SU-DHL-6 (cell line): ENCODE measurements at regions not wholly inside any gene's neighbourhood (a gene's known extent, or its start where the extent isn't known, plus 50 kb on each side); places are given as distances from the start of the nearest gene placed in this dataset.
"Not testable (repeated sequence)": the region's sequence is repeated elsewhere in the genome, so short reads cannot be mapped to it uniquely, and the experiment has no call there.

Source experiments
- H2AFZ ChIP-seq: fragments of 200-600 bp; sonication (generic); 2 replicates; pipeline ENCODE4 v1.6.1; 2014; ENCODE audit warnings: low read depth, mild to moderate bottlenecking, moderate library complexity, mixed read lengths, antibody characterized with exemption, low read length; ENCODE audit not compliant: severe bottlenecking
- H3F3A ChIP-seq: fragments of 200-600 bp; shearing (Covaris generic); 2 replicates; pipeline ENCODE4 v1.6.0; 2016; ENCODE audit warnings: antibody characterized with exemption, mild to moderate bottlenecking; ENCODE audit not compliant: insufficient read depth
- H3K27ac ChIP-seq: fragments of 200-600 bp; sonication (generic); 2 replicates; pipeline ENCODE4 v1.5.1; 2016; ENCODE audit warnings: low read depth, mild to moderate bottlenecking, low read length, moderate library complexity, mixed read lengths
- H3K27me3 ChIP-seq: fragments of 200-600 bp; sonication (generic), shearing (Covaris generic); 2 replicates; pipeline ENCODE4 v1.6.0; 2014; ENCODE audit warnings: mild to moderate bottlenecking, low read length
- H3K36me3 ChIP-seq: fragments of 200-600 bp; sonication (generic); 2 replicates; pipeline ENCODE4 v1.6.1; 2014; ENCODE audit warnings: mild to moderate bottlenecking, low read length, mixed read lengths
- H3K4me2 ChIP-seq: fragments of 300-600, 200-600 bp; shearing (Covaris generic), sonication (generic); 2 replicates; pipeline ENCODE4 v1.6.0; 2014; ENCODE audit warnings: low read length, low read depth, mild to moderate bottlenecking; ENCODE audit not compliant: poor library complexity, severe bottlenecking
- H3K4me3 ChIP-seq: fragments of 200-600 bp; sonication (generic); 2 replicates; pipeline ENCODE4 v1.5.1; 2014; ENCODE audit warnings: antibody characterized with exemption, low read length, mild to moderate bottlenecking, mixed read lengths; ENCODE audit not compliant: insufficient read depth, poor library complexity, severe bottlenecking
- H3K79me2 ChIP-seq: fragments of 200-600 bp; sonication (generic); 2 replicates; pipeline ENCODE4 v1.6.1; 2014; ENCODE audit warnings: mild to moderate bottlenecking, low read length, moderate library complexity; ENCODE audit not compliant: insufficient read depth
- H3K9ac ChIP-seq: fragments of 200-600 bp; sonication (generic); 2 replicates; pipeline ENCODE4 v1.7.0; 2014; ENCODE audit warnings: mild to moderate bottlenecking, low read length
- H3K9me2 ChIP-seq: fragments of 200-600 bp; sonication (generic); replicated peaks from 2 replicates; pipeline ENCODE4 v1.6.1; 2014; ENCODE audit warnings: low read length; ENCODE audit not compliant: insufficient read depth
- H3K9me3 ChIP-seq: fragments of 200-600 bp; sonication (generic); 2 replicates; pipeline ENCODE4 v1.6.1; 2014; ENCODE audit warnings: low read length, mixed read lengths; ENCODE audit not compliant: insufficient read depth
- H4K20me1 ChIP-seq: fragments of 200-600 bp; sonication (generic); 2 replicates; pipeline ENCODE4 v1.6.1; 2014; ENCODE audit warnings: low read depth, mild to moderate bottlenecking, antibody characterized with exemption, low read length, moderate library complexity, mixed read lengths
- CTCF ChIP-seq: fragments of 200-600 bp; sonication (generic); IDR thresholded peaks from one replicate; pipeline ENCODE4 v1.5.1; 2017; ENCODE audit warnings: antibody characterized with exemption, mild to moderate bottlenecking, low read length, moderate library complexity; ENCODE audit not compliant: insufficient read depth, poor library complexity, severe bottlenecking
- EZH2phosphoT487 ChIP-seq: fragments of 200-600 bp; sonication (generic), shearing (Covaris generic); conservative IDR thresholded peaks from 2 replicates; pipeline ENCODE4 v1.6.1; 2018; ENCODE audit warnings: mild to moderate bottlenecking, antibody characterized with exemption, low read length, moderate library complexity, mixed read lengths

GRCh38 chr4:181896614-181897013 is 346.6 kb upstream of the TENM3 start:
- Histone ChIP-seq H3K27ac (no peak overlapping the region), H3K36me3 (no peaks in the 10 kb centered on the region), H3K9me3 (no peaks in the 10 kb centered on the region), H3K4me3 (no peak overlapping the region), H3K79me2 (no peaks in the 10 kb centered on the region), H4K20me1 (no peaks in the 10 kb centered on the region), H2AFZ (no peak overlapping the region), H3K4me2 (no peak overlapping the region), H3K9ac (no peak overlapping the region), H3K27me3 (no peaks in the 10 kb centered on the region), H3K9me2 (no peaks in the 10 kb centered on the region), H3F3A (no peaks in the 10 kb centered on the region)
- TF ChIP-seq EZH2phosphoT487, result no peak
- TF ChIP-seq CTCF, result no peak

DNA sequence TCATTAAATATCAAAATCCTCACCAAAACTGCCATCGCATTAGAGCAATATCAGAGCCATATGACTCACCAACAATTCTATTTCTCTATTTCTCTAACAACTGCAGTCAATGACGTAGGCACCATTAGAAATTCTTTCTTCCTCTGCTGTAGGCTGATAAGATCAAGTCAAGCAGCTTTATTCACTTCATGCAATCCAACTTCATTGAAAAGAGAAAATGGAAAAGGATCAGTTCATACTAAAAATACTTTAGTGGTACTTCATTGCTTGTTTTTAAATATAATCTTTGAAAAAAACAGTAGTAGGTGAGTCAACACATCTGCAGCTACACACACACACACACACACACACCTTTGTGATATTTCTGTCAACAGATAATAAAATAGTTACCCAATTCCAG is 345.3 kb upstream of the TENM3 start:
- no peak overlapping the region for H3K9ac ChIP-seq
- no peaks in the 10 kb centered on the region for H4K20me1 ChIP-seq
- no peaks in the 10 kb centered on the region for H3K27me3 ChIP-seq
- no peak overlapping the region for H2AFZ ChIP-seq
- H3K27ac ChIP-seq, result no peak overlapping the region
- no peaks in the 10 kb centered on the region for H3F3A ChIP-seq
- H3K9me3 ChIP-seq, result no peaks in the 10 kb centered on the region
- H3K4me3 ChIP-seq, result no peak overlapping the region
- H3K79me2 ChIP-seq, result no peaks in the 10 kb centered on the region
- H3K36me3 ChIP-seq, result no peaks in the 10 kb centered on the region
- no peaks in the 10 kb centered on the region for H3K9me2 ChIP-seq
- H3K4me2 ChIP-seq, result no peak overlapping the region
- TF ChIP-seq CTCF (no peak), EZH2phosphoT487 (no peak)

DNA sequence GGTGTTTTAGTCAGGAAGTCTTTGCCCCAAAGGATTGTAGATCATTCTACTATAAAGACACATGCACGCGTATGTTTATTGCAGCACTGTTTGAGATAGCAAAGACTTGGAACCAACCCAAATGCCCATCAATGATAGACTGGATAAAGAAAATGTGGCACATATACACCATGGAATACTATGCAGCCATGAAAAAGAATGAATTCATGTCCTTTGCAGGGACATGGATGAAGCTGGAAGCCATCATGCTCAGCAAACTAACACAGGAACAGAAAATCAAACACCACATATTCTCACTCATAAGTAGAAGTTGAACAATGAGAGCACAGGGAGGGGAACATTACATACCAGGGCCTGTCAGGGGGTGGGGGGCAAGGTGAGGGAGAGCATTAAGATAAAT is 340.8 kb upstream of the TENM3 start:
- H3K4me3 ChIP-seq, H3K9me3 ChIP-seq, H3K9ac ChIP-seq, H2AFZ ChIP-seq, H3K79me2 ChIP-seq, H3F3A ChIP-seq, H3K9me2 ChIP-seq, H3K27ac ChIP-seq, H3K4me2 ChIP-seq, H3K36me3 ChIP-seq, H4K20me1 ChIP-seq, H3K27me3 ChIP-seq: not testable (repeated sequence)

DNA sequence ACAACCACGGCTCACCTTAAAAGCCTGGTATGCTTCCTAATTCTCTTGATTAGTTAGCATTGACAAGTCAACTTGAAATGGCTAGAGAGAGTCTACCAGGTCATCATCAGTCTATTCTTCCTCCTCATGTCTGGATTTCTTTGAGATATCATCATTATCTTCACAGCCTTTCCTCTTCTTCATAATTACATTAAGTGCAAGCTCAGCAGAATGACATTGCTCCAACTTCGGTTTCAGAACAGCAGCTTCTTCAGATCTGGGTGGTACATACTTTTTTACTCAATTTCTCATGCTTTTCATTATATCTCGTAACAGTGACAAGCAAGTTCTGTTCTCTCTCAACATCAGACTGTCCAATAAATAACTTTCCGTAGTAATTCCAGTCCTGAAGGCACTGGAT is 337.5 kb upstream of the TENM3 start:
- no peak overlapping the region for H3K27ac ChIP-seq
- no peak overlapping the region for H3K9ac ChIP-seq
- no peaks in the 10 kb centered on the region for H3F3A ChIP-seq
- TF ChIP-seq CTCF, result no peak
- TF ChIP-seq EZH2phosphoT487, result no peak
- no peaks in the 10 kb centered on the region for H3K9me2 ChIP-seq
- no peaks in the 10 kb centered on the region for H3K79me2 ChIP-seq
- H4K20me1 ChIP-seq, result no peaks in the 10 kb centered on the region
- no peak overlapping the region for H3K4me2 ChIP-seq
- H3K9me3 ChIP-seq, result no peaks in the 10 kb centered on the region
- H2AFZ ChIP-seq, result no peak overlapping the region
- no peaks in the 10 kb centered on the region for H3K27me3 ChIP-seq
- H3K4me3 ChIP-seq, result no peak overlapping the region
- H3K36me3 ChIP-seq, result no peaks in the 10 kb centered on the region
